HEK293T (cell line): ENCODE measurements at regions not wholly inside any gene's neighbourhood (a gene's known extent, or its start where the extent isn't known, plus 50 kb on each side); places are given as distances from the start of the nearest gene placed in this dataset.

ENCODE experiments used
- ARNT ChIP-seq: fragments of 450-650 bp; IDR thresholded peaks from 2 replicates; pipeline ENCODE4 v1.6.1; 2017; ENCODE audit warnings: mild to moderate bottlenecking
- BHLHE40 ChIP-seq: fragments of 450-650 bp; IDR thresholded peaks from 2 replicates; pipeline ENCODE4 v1.6.1; 2016; ENCODE audit warnings: mild to moderate bottlenecking, moderate library complexity, borderline replicate concordance
- ELF4 ChIP-seq: fragments of 450-650 bp; IDR thresholded peaks from 2 replicates; pipeline ENCODE4 v1.6.1; 2017; ENCODE audit warnings: antibody characterized with exemption
- FOXK2 ChIP-seq: fragments of 450-650 bp; IDR thresholded peaks from 2 replicates; pipeline ENCODE4 v1.6.1; 2016; ENCODE audit warnings: mild to moderate bottlenecking
- FOXM1 ChIP-seq: fragments of 450-650 bp; IDR thresholded peaks from 2 replicates; pipeline ENCODE4 v1.6.1; 2017; ENCODE audit warnings: mild to moderate bottlenecking, borderline replicate concordance
- HDGF ChIP-seq: fragments of 450-650 bp; IDR thresholded peaks from 2 replicates; pipeline ENCODE4 v1.6.1; 2017; ENCODE audit warnings: antibody characterized with exemption, borderline replicate concordance
- L3MBTL2 ChIP-seq: fragments of 450-650 bp; conservative IDR thresholded peaks from 2 replicates; pipeline ENCODE4 v1.6.1; 2016; ENCODE audit warnings: mild to moderate bottlenecking
- LEF1 ChIP-seq: fragments of 450-650 bp; IDR thresholded peaks from 2 replicates; pipeline ENCODE4 v1.6.1; 2017; ENCODE audit warnings: mild to moderate bottlenecking, borderline replicate concordance
- NFRKB ChIP-seq: fragments of 450-650 bp; IDR thresholded peaks from 2 replicates; pipeline ENCODE4 v1.6.1; 2016; ENCODE audit warnings: mild to moderate bottlenecking, moderate library complexity
- SP1 ChIP-seq: fragments of 450-650 bp; IDR thresholded peaks from 2 replicates; pipeline ENCODE4 v1.6.1; 2017
- SUZ12 ChIP-seq: fragments of 450-650 bp; IDR thresholded peaks from 2 replicates; pipeline ENCODE4 v1.6.1; 2016; ENCODE audit warnings: mild to moderate bottlenecking
- TARDBP ChIP-seq: fragments of 450-650 bp; IDR thresholded peaks from 2 replicates; pipeline ENCODE4 v1.6.1; 2016
- ZNF384 ChIP-seq: fragments of 450-650 bp; IDR thresholded peaks from 2 replicates; pipeline ENCODE4 v1.6.1; 2016

DNA sequence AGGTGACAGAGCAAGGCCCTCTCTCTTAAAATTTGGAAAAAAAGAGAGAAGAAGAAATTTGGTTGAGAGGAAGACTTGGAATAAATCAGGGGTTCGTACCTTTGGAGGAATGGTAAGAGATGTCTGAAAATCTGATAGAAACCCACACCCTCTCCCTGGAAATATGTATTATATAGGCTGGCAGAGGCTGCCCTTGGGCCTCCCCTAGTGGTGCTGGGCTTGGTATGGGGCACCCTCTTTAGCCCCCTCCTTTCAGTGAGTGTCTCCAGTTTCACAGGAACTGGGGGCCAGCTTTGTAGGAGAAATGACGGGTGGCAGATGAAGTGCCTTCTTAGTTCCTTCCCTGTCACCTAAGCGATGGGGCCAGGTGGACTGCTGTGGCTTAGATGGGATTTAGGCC, 82.9 kb upstream of the SLC2A1 start:
- TF ChIP-seq SP1 = no peak
- TF ChIP-seq SUZ12 = no peak
- TF ChIP-seq BHLHE40 = no peak
- no peak for TF ChIP-seq L3MBTL2
- TF ChIP-seq ZNF384 = no peak
- no peak for TF ChIP-seq HDGF
- no peak for TF ChIP-seq NFRKB
- TF ChIP-seq FOXM1 = no peak
- no peak for TF ChIP-seq TARDBP
- TF ChIP-seq FOXK2 = no peak
- TF ChIP-seq ELF4 = no peak
- TF ChIP-seq ARNT = no peak
- no peak for TF ChIP-seq LEF1
